WERI-Rb-1 (cell line): ENCODE measurements at regions not wholly inside any gene's neighbourhood (a gene's known extent, or its start where the extent isn't known, plus 50 kb on each side); places are given as distances from the start of the nearest gene placed in this dataset.
"Not testable (repeated sequence)": the region's sequence is repeated elsewhere in the genome, so short reads cannot be mapped to it uniquely, and the experiment has no call there.

Experiments used
- DNase-seq: peaks from one replicate; pipeline ENCODE4 v3.0.0-alpha.2; 2020
- H3K27ac ChIP-seq: fragments of 250-450 bp; sonication (Bioruptor Pico); 2 replicates; pipeline ENCODE4 v1.5.1; 2020; ENCODE audit warnings: mild to moderate bottlenecking, moderate library complexity
- H3K27me3 ChIP-seq: fragments of 250-450 bp; sonication (Bioruptor Pico); 2 replicates; pipeline ENCODE4 v1.5.1; 2021; ENCODE audit warnings: mild to moderate bottlenecking, low read depth, moderate library complexity; ENCODE audit not compliant: insufficient read depth, severe bottlenecking
- H3K36me3 ChIP-seq: fragments of 250-450 bp; sonication (Bioruptor Pico); 2 replicates; pipeline ENCODE4 v1.5.1; 2020; ENCODE audit warnings: mild to moderate bottlenecking, moderate library complexity
- H3K4me3 ChIP-seq: 2 replicates; pipeline ENCODE4 v1.5.1; 2011; ENCODE audit warnings: low read depth, mild to moderate bottlenecking, control low read depth, low read length
- H3K9me3 ChIP-seq: fragments of 250-450 bp; sonication (Bioruptor Pico); 2 replicates; pipeline ENCODE4 v1.5.1; 2021; ENCODE audit warnings: mild to moderate bottlenecking, moderate library complexity; ENCODE audit not compliant: severe bottlenecking
- CTCF ChIP-seq: IDR thresholded peaks from 2 replicates; pipeline ENCODE4 v1.5.1; 2011; ENCODE audit warnings: low read depth, mild to moderate bottlenecking, control low read depth, inconsistent platforms, low read length

- no peaks in the 10 kb centered on the region for H3K36me3 ChIP-seq
- no peak overlapping the region for H3K27ac ChIP-seq
- H3K27me3 ChIP-seq, result no peaks in the 10 kb centered on the region
- no peak for DNase-seq
- no peaks in the 10 kb centered on the region for H3K9me3 ChIP-seq
- TF ChIP-seq CTCF, result no peak
- H3K4me3 ChIP-seq, result no peak overlapping the region
Observed at GRCh38 chr4:27973700-27974099, 1113.1 kb downstream of the STIM2 start.

GRCh38 chr4:27974339-27974738, 1113.7 kb downstream of the STIM2 start:
- Histone ChIP-seq H3K9me3 (no peaks in the 10 kb centered on the region), H3K27ac (no peak overlapping the region), H3K27me3 (no peaks in the 10 kb centered on the region), H3K4me3 (no peak overlapping the region), H3K36me3 (no peaks in the 10 kb centered on the region)
- no peak for DNase-seq
- no peak for TF ChIP-seq CTCF

- H3K9me3 ChIP-seq, H3K27me3 ChIP-seq, H3K4me3 ChIP-seq, H3K36me3 ChIP-seq, H3K27ac ChIP-seq, DNase-seq: not testable (repeated sequence)
Observed at GRCh38 chr4:27974881-27975280, 1114.2 kb downstream of the STIM2 start.

GRCh38 chr4:27978427-27979109, 1117.9 kb downstream of the STIM2 start:
- H3K27me3 ChIP-seq, H3K27ac ChIP-seq, DNase-seq, H3K36me3 ChIP-seq, H3K9me3 ChIP-seq, H3K4me3 ChIP-seq: not testable (repeated sequence)

GRCh38 chr4:27985522-27985921, 1124.9 kb downstream of the STIM2 start:
- no peak for DNase-seq
- Histone ChIP-seq H3K4me3 (no peak overlapping the region), H3K27me3 (no peaks in the 10 kb centered on the region)

GRCh38 chr4:27986476-27986875, 1125.8 kb downstream of the STIM2 start:
- no peak for DNase-seq
- no peak for TF ChIP-seq CTCF
- no peaks in the 10 kb centered on the region for H3K27me3 ChIP-seq
- H3K36me3 ChIP-seq, result no peaks in the 10 kb centered on the region
- H3K4me3 ChIP-seq, result no peak overlapping the region
- no peaks in the 10 kb centered on the region for H3K9me3 ChIP-seq
- no peak overlapping the region for H3K27ac ChIP-seq

More at GRCh38 chr4:27985522-27985921, 1124.9 kb downstream of the STIM2 start:
- Histone ChIP-seq H3K27ac (no peak overlapping the region), H3K9me3 (no peaks in the 10 kb centered on the region), H3K36me3 (no peaks in the 10 kb centered on the region)
- TF ChIP-seq CTCF, result no peak

GRCh38 chr4:28001698-28002097, 1141.1 kb downstream of the STIM2 start:
- H3K4me3 ChIP-seq, result no peak overlapping the region
- no peak for TF ChIP-seq CTCF
- H3K9me3 ChIP-seq, result no peaks in the 10 kb centered on the region
- H3K36me3 ChIP-seq, result no peaks in the 10 kb centered on the region
- no peak for DNase-seq
- no peaks in the 10 kb centered on the region for H3K27me3 ChIP-seq
- H3K27ac ChIP-seq, result no peak overlapping the region
